GM12878 (cell line): ENCODE measurements at regions not wholly inside any gene's neighbourhood (a gene's known extent, or its start where the extent isn't known, plus 50 kb on each side); places are given as distances from the start of the nearest gene placed in this dataset.

ENCODE experiments used
- ATAC-seq: fragments of 200-7000 bp; cut with Tn5 transposase; 3 replicates; pipeline ENCODE4 v1.9.1; 2020; ENCODE audit warnings: mild to moderate bottlenecking, moderate library complexity
- BruUV-seq: library from RNA; stranded (reverse); fragments of 400-500 nt; replicated peaks from 2 replicates; lab custom pipeline; 2021; lab: Mats Ljungman, UMichigan
- CTCF ChIA-PET: fragments of 300-600 bp; sonication (Branson Sonifier 250); formaldehyde crosslinking; extraction: SDS; loops from one replicate; lab custom pipeline; 2021; ENCODE audit warnings: inconsistent platforms; lab: Yijun Ruan, JAX
- POLR2A ChIA-PET: fragments of 350-600 bp; formaldehyde crosslinking; extraction: SDS; loops from one replicate; lab custom pipeline; 2021; ENCODE audit warnings: inconsistent platforms; lab: Charles Lee
- RAD21 ChIA-PET: fragments of 300-600 bp; sonication (Branson Sonifier 250); formaldehyde crosslinking; loops from one replicate; lab custom pipeline; 2023; ENCODE audit warnings: antibody characterized with exemption; ENCODE audit not compliant: unreplicated experiment; lab: Charles Lee
- SMC1A ChIA-PET: fragments of 300-600 bp; sonication (Branson Sonifier 250); formaldehyde crosslinking; loops from one replicate; lab custom pipeline; 2023; ENCODE audit not compliant: unreplicated experiment, uncharacterized antibody; lab: Charles Lee
- DNase-seq: peaks from one replicate; pipeline ENCODE4 v3.0.0-alpha.2; 2011; ENCODE audit warnings: low read depth, low spot score
- FAIRE-seq: peaks from 3 replicates; lab custom pipeline; 2011; peaks lifted over from hg19 to GRCh38; lab: Jason Lieb, UNC
- H2AFZ ChIP-seq: 2 replicates; pipeline ENCODE4 v1.6.0; 2011; ENCODE audit warnings: low read depth, low read length, control low read depth; ENCODE audit not compliant: control insufficient read depth
- H3K27ac ChIP-seq: 2 replicates; pipeline ENCODE4 v1.5.1; 2011; ENCODE audit warnings: control low read depth; ENCODE audit not compliant: control insufficient read depth, insufficient read depth
- H3K27me3 ChIP-seq, 2 experiments: replicated peaks in 1 of 2; 2 replicates each; pipeline versions ENCODE4 v1.6.0 to v1.6.1; 2011; ENCODE audit warnings: low read length in 1 of 2; ENCODE audit not compliant: control insufficient read depth in 2 of 2, insufficient read depth in 2 of 2
- H3K36me3 ChIP-seq, 2 experiments: 2 replicates each; pipeline ENCODE4 v1.5.1; 2011; ENCODE audit warnings: low read length in 1 of 2; ENCODE audit not compliant: control insufficient read depth in 2 of 2, insufficient read depth in 2 of 2
- H3K4me1 ChIP-seq: 2 replicates; pipeline ENCODE4 v1.6.1; 2011; ENCODE audit warnings: mild to moderate bottlenecking, low read length, moderate library complexity, mixed read lengths; ENCODE audit not compliant: control insufficient read depth, insufficient read depth
- H3K4me2 ChIP-seq: 2 replicates; pipeline ENCODE4 v1.6.0; 2011; ENCODE audit warnings: control low read depth; ENCODE audit not compliant: control insufficient read depth, insufficient read depth
- H3K4me3 ChIP-seq: fragments of 200-600 bp; sonication (generic); 2 replicates; pipeline ENCODE4 v1.5.1; 2016
- H3K79me2 ChIP-seq: 2 replicates; pipeline ENCODE4 v1.6.0; 2011; ENCODE audit warnings: low read length; ENCODE audit not compliant: control insufficient read depth, insufficient read depth
- H3K9ac ChIP-seq: 2 replicates; pipeline ENCODE4 v1.8.0; 2011; ENCODE audit warnings: low read length, control low read depth, mixed read lengths; ENCODE audit not compliant: control insufficient read depth, insufficient read depth
- H3K9me3 ChIP-seq: replicated peaks from 3 replicates; pipeline ENCODE4 v1.5.1; 2011; ENCODE audit warnings: mild to moderate bottlenecking, low read length; ENCODE audit not compliant: control insufficient read depth, insufficient read depth
- H4K20me1 ChIP-seq: 2 replicates; pipeline ENCODE4 v1.6.0; 2011; ENCODE audit not compliant: control insufficient read depth, insufficient read depth
- BMI1 ChIP-seq: fragments of 450-650 bp; IDR thresholded peaks from 2 replicates; pipeline ENCODE4 v1.6.1; 2016; ENCODE audit warnings: mild to moderate bottlenecking, moderate library complexity, borderline replicate concordance
- HDAC2 ChIP-seq: fragments of 200-600 bp; sonication (generic); IDR thresholded peaks from 2 replicates; pipeline ENCODE4 v1.6.1; 2017
- IKZF1 ChIP-seq: fragments of 450-650 bp; conservative IDR thresholded peaks from 2 replicates; pipeline ENCODE4 v1.6.1; 2017; ENCODE audit warnings: antibody characterized with exemption, mild to moderate bottlenecking
- JUND ChIP-seq: IDR thresholded peaks from 2 replicates; pipeline ENCODE4 v1.6.1; 2012; ENCODE audit warnings: low read depth, mild to moderate bottlenecking, low read length, improper control_type of control experiment, moderate library complexity
- PML ChIP-seq: IDR thresholded peaks from 2 replicates; pipeline ENCODE4 v1.6.1; 2012; ENCODE audit warnings: low read length, inconsistent platforms
- POLR2A ChIP-seq: IDR thresholded peaks from 2 replicates; pipeline ENCODE4 v1.6.1; 2011; ENCODE audit warnings: low read depth, mild to moderate bottlenecking, low read length
- RBBP5 ChIP-seq: fragments of 200-600 bp; sonication (generic); conservative IDR thresholded peaks from 2 replicates; pipeline ENCODE4 v1.6.1; 2016
- TAF1 ChIP-seq: IDR thresholded peaks from 2 replicates; pipeline ENCODE4 v1.6.1; 2011; ENCODE audit warnings: mild to moderate bottlenecking, low read depth, low read length, borderline replicate concordance
- TCF3 ChIP-seq: IDR thresholded peaks from 2 replicates; pipeline ENCODE4 v1.6.1; 2012; ENCODE audit warnings: low read depth, mild to moderate bottlenecking, low read length, borderline replicate concordance; ENCODE audit not compliant: insufficient read depth
- ZBED1 ChIP-seq: IDR thresholded peaks from 2 replicates; pipeline ENCODE4 v1.6.1; 2016; ENCODE audit warnings: borderline replicate concordance
- ZNF274 ChIP-seq: IDR thresholded peaks from one replicate; pipeline ENCODE4 v1.8.0; 2011; ENCODE audit not compliant: insufficient read length, insufficient read depth
- WGBS: methylation state at CpG from one replicate; pipeline ENCODE4 v1.1.6; 2016; ENCODE audit warnings: low lambda C conversion rate; ENCODE audit not compliant: insufficient replicate concordance, insufficient coverage; ENCODE audit errors: missing lambda C conversion rate; 5-methylcytosine and 5-hydroxymethylcytosine counted together
- in situ Hi-C: fragments of 300-500 bp; cut with MboI; formaldehyde crosslinking; loops from 9 replicates; pipeline ENCODE4 v1.14.3; 2018; ENCODE audit warnings: mixed read lengths
- intact Hi-C: fragments of 100-400 bp; cut with micrococcal nuclease; formaldehyde crosslinking; loops from one replicate; pipeline ENCODE4 v1.14.2; 2022; ENCODE audit not compliant: unreplicated experiment
- TF ChIP-seq, protein P1 (sequence below): fragments of 450-650 bp; formaldehyde crosslinking; IDR thresholded peaks from 2 replicates; pipeline ENCODE4 v1.4.0; 2020; ENCODE audit warnings: mild to moderate bottlenecking, moderate library complexity
- TF ChIP-seq, protein P2 (sequence below): IDR thresholded peaks from 2 replicates; pipeline ENCODE4 v1.6.1; 2011; ENCODE audit warnings: low read depth, mild to moderate bottlenecking, low read length, moderate library complexity, borderline replicate concordance; ENCODE audit errors: extremely low read depth
- TF ChIP-seq, protein P3 (sequence below): fragments of 450-650 bp; IDR thresholded peaks from 2 replicates; pipeline ENCODE4 v1.6.1; 2016; ENCODE audit warnings: mild to moderate bottlenecking

DNA sequence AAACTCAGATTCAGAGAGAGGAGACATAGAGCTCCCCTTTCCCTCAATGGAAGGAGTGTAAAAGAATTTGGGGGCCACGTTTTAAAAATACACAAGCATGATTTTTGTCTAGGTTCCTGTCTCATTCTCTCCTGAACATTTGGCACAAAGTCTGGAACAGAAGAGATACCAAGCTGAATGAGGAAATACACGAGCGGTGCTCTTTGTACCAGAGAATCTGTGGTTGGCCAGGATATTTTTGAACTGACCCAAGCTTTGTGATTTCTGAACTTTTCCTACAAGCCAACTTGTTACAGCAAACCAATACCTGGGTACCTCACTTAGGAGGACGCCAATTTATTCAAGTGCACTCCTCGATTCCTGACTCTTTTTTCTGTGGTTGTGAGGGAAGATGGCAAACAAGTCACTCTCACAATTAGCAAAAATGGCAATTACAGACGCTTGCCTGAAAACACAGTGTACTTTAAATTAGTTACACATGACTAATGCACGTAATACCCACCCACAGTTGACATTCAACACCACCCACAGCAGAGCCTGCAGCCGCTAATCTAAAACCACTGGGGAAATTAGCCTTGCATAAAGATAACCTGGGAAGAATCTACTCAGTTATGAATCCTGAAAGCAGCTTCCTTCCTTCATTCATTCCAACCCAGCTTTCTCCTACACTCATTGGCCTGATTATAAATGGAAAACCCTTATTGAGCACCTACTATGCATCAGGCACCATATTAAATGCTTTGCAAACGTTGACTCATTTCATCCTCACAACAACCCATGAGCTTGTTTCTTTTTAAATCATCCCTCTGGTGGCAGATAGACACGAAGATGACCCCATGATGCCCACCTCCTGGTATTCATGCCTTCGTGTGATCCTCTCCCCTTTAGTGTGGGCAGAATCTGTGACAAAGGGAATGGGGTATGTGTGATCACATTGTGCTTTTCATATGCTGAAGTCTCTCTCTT, 293.5 kb downstream of the KBTBD8 start:
- no peaks in the 10 kb centered on the region for H3K9me3 ChIP-seq
- H2AFZ ChIP-seq = no peak overlapping the region
- ChIA-PET SMC1A (interaction anchor here (0.6 to 1.3 kb wide), 2 partner anchors 14 to 98 kb away, joined by 3 to 4 read pairs; no protein-coding TSS in a partner anchor), POLR2A (no interaction called here), RAD21 (no interaction called here), CTCF (interaction anchor here (1.1 kb wide), 1 partner anchor 303 kb away, joined by 3 read pairs; no protein-coding TSS in a partner anchor)
- H3K4me3 ChIP-seq = no peak overlapping the region
- no peaks in the 10 kb centered on the region for H3K4me1 ChIP-seq
- intact Hi-C loops = no loop called here
- H3K27ac ChIP-seq = no peak overlapping the region
- no peaks in the 10 kb centered on the region for H3K79me2 ChIP-seq
- no peaks in the 10 kb centered on the region for H3K27me3 ChIP-seq
- DNase-seq (no peak), FAIRE-seq (no peak), ATAC-seq (peak; percentile 47; the same call in 2 of the 3 replicates)
- BruUV-seq = no TSS peak
- no peak overlapping the region for H3K4me2 ChIP-seq
- in situ Hi-C loops = no loop called here
- 3% methylated on average over 11 of the region's 11 CpGs for WGBS
- H3K9ac ChIP-seq = no peak overlapping the region
- no peaks in the 10 kb centered on the region for H4K20me1 ChIP-seq
- H3K36me3 ChIP-seq = no peaks in the 10 kb centered on the region
- TF ChIP-seq TCF3 = no peak
- no peak for TF ChIP-seq ZBED1
- TF ChIP-seq, protein P1, sequence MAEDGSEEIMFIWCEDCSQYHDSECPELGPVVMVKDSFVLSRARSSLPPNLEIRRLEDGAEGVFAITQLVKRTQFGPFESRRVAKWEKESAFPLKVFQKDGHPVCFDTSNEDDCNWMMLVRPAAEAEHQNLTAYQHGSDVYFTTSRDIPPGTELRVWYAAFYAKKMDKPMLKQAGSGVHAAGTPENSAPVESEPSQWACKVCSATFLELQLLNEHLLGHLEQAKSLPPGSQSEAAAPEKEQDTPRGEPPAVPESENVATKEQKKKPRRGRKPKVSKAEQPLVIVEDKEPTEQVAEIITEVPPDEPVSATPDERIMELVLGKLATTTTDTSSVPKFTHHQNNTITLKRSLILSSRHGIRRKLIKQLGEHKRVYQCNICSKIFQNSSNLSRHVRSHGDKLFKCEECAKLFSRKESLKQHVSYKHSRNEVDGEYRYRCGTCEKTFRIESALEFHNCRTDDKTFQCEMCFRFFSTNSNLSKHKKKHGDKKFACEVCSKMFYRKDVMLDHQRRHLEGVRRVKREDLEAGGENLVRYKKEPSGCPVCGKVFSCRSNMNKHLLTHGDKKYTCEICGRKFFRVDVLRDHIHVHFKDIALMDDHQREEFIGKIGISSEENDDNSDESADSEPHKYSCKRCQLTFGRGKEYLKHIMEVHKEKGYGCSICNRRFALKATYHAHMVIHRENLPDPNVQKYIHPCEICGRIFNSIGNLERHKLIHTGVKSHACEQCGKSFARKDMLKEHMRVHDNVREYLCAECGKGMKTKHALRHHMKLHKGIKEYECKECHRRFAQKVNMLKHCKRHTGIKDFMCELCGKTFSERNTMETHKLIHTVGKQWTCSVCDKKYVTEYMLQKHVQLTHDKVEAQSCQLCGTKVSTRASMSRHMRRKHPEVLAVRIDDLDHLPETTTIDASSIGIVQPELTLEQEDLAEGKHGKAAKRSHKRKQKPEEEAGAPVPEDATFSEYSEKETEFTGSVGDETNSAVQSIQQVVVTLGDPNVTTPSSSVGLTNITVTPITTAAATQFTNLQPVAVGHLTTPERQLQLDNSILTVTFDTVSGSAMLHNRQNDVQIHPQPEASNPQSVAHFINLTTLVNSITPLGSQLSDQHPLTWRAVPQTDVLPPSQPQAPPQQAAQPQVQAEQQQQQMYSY (CRISPR knock-in tag) = no peak
- peak; percentile 22; the same call in 1 of the 2 replicates for TF ChIP-seq IKZF1
- no peak for TF ChIP-seq JUND
- TF ChIP-seq POLR2A = no peak
- TF ChIP-seq BMI1 = 0 out of 2 replicates have a peak, but pooled peaks have one; percentile 21
- TF ChIP-seq ZNF274 = no peak
- TF ChIP-seq TAF1 = no peak
- TF ChIP-seq, protein P2, sequence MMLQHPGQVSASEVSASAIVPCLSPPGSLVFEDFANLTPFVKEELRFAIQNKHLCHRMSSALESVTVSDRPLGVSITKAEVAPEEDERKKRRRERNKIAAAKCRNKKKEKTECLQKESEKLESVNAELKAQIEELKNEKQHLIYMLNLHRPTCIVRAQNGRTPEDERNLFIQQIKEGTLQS = no peak
- no peak for TF ChIP-seq HDAC2
- TF ChIP-seq PML = no peak
- TF ChIP-seq, protein P3, sequence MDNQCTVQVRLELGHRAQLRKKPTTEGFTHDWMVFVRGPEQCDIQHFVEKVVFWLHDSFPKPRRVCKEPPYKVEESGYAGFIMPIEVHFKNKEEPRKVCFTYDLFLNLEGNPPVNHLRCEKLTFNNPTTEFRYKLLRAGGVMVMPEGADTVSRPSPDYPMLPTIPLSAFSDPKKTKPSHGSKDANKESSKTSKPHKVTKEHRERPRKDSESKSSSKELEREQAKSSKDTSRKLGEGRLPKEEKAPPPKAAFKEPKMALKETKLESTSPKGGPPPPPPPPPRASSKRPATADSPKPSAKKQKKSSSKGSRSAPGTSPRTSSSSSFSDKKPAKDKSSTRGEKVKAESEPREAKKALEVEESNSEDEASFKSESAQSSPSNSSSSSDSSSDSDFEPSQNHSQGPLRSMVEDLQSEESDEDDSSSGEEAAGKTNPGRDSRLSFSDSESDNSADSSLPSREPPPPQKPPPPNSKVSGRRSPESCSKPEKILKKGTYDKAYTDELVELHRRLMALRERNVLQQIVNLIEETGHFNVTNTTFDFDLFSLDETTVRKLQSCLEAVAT = no peak
- TF ChIP-seq RBBP5 = no peak
